ENCODE measurements at regions not wholly inside any gene's neighbourhood (a gene's known extent, or its start where the extent isn't known, plus 50 kb on each side); places are given as distances from the start of the nearest gene placed in this dataset.
"Not testable (repeated sequence)": the region's sequence is repeated elsewhere in the genome, so short reads cannot be mapped to it uniquely, and the experiment has no call there.

- TF ChIP-seq CTCF (IDR thresholded peaks at IDR 0.05; ENCODE audit: extremely low read depth in 1 of 2, insufficient read depth in 1 of 2, low read depth in 1 of 2, low read length in 2 of 2); EZH2 (IDR thresholded peaks at IDR 0.05; ENCODE audit: borderline replicate concordance, low read depth, low read length, severe bottlenecking); POLR2AphosphoS5 (IDR thresholded peaks at IDR 0.05; ENCODE audit: insufficient read depth, low read depth, low read length); POLR2A (IDR thresholded peaks at IDR 0.05; ENCODE audit: low read depth, low read length); JUN (IDR thresholded peaks at IDR 0.05; ENCODE audit: borderline replicate concordance, insufficient read depth, insufficient read length, low read depth); FOS (IDR thresholded peaks at IDR 0.05; ENCODE audit: borderline replicate concordance, insufficient read depth, low read length); MYC (IDR thresholded peaks at IDR 0.05; ENCODE audit: low read depth, low read length); MAX (IDR thresholded peaks at IDR 0.05; ENCODE audit: insufficient read depth, insufficient read length); GATA2 (IDR thresholded peaks at IDR 0.05; ENCODE audit: insufficient read depth, insufficient read length, low read depth, low read length): not testable (repeated sequence)
Measured at GRCh38 chr10:3373374-3374027, 200.9 kb upstream of the PITRM1 start.
